22Rv1 (cell line): ENCODE measurements at regions not wholly inside any gene's neighbourhood (a gene's known extent, or its start where the extent isn't known, plus 50 kb on each side); places are given as distances from the start of the nearest gene placed in this dataset.

Experiments
- ZFX ChIP-seq: fragments of 450-650 bp; IDR thresholded peaks from 2 replicates; pipeline ENCODE4 v1.6.1; 2017; ENCODE audit warnings: antibody characterized with exemption, borderline replicate concordance
- TF ChIP-seq, protein P1 (sequence below): fragments of 450-650 bp; IDR thresholded peaks from 2 replicates; pipeline ENCODE4 v1.5.1; 2017; ENCODE audit warnings: mild to moderate bottlenecking

DNA sequence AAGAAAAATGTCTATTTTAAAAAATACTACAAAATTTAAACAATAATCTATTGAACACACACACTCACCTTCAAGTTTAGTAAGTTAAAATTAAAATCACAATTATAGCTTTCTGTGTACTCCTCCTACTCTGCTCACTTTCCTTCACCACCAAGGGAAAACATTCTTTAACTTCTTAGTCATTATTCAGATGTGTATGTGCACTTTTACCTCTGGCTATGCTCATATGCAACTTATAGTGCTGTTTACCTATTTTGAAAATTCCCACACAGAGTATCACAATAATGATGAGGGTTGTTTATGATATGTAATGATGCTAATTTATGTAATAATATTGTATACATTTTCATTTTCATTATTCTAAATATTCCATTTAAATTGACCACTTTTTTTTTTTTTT lies 661.4 kb downstream of the MRPL39 start:
- TF ChIP-seq, protein P1, sequence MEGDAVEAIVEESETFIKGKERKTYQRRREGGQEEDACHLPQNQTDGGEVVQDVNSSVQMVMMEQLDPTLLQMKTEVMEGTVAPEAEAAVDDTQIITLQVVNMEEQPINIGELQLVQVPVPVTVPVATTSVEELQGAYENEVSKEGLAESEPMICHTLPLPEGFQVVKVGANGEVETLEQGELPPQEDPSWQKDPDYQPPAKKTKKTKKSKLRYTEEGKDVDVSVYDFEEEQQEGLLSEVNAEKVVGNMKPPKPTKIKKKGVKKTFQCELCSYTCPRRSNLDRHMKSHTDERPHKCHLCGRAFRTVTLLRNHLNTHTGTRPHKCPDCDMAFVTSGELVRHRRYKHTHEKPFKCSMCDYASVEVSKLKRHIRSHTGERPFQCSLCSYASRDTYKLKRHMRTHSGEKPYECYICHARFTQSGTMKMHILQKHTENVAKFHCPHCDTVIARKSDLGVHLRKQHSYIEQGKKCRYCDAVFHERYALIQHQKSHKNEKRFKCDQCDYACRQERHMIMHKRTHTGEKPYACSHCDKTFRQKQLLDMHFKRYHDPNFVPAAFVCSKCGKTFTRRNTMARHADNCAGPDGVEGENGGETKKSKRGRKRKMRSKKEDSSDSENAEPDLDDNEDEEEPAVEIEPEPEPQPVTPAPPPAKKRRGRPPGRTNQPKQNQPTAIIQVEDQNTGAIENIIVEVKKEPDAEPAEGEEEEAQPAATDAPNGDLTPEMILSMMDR = no peak
- no peak for TF ChIP-seq ZFX
